Subcutaneous abdominal adipose tissue (tissue), 5 donors: ENCODE measurements at regions not wholly inside any gene's neighbourhood (a gene's known extent, or its start where the extent isn't known, plus 50 kb on each side); places are given as distances from the start of the nearest gene placed in this dataset.
"Not testable (repeated sequence)": the region's sequence is repeated elsewhere in the genome, so short reads cannot be mapped to it uniquely, and the experiment has no call there.

ENCODE experiments used
- H3K27ac ChIP-seq: one replicate; pipeline ENCODE4 v1.7.0; 2013; ENCODE audit warnings: low read depth, mild to moderate bottlenecking, inconsistent platforms, low read length, moderate library complexity
- H3K27me3 ChIP-seq, 5 donors: one replicate each; pipeline ENCODE4 v1.7.0; 2013; ENCODE audit warnings: low read length in 5 of 5, inconsistent platforms in 1 of 5; ENCODE audit not compliant: control insufficient read depth in 5 of 5, insufficient read depth in 4 of 5
- H3K36me3 ChIP-seq, 5 donors: one replicate each; pipeline ENCODE4 v1.7.0; 2013; ENCODE audit warnings: low read length in 5 of 5; ENCODE audit not compliant: control insufficient read depth in 5 of 5, insufficient read depth in 5 of 5
- H3K4me1 ChIP-seq, 5 donors: one replicate each; pipeline ENCODE4 v1.7.0; 2013; ENCODE audit warnings: low read length in 5 of 5, mild to moderate bottlenecking in 3 of 5, moderate library complexity in 1 of 5; ENCODE audit not compliant: control insufficient read depth in 5 of 5, insufficient read depth in 5 of 5
- H3K4me3 ChIP-seq, 5 donors: one replicate each; pipeline ENCODE4 v1.7.0; 2013; ENCODE audit warnings: low read length in 5 of 5, low read depth in 1 of 5
- H3K9ac ChIP-seq, 5 donors: one replicate each; pipeline ENCODE4 v1.7.0; 2013; ENCODE audit warnings: low read length in 5 of 5, mild to moderate bottlenecking in 4 of 5, moderate library complexity in 3 of 5
- H3K9me3 ChIP-seq, 5 donors: one replicate each; pipeline ENCODE4 v1.7.0; 2013; ENCODE audit warnings: low read length in 5 of 5; ENCODE audit not compliant: control insufficient read depth in 5 of 5
- donor health status: healthy.
- donor health status: healthy.
- donor health status: healthy.
- donor health status: healthy.
- donor health status: healthy.

DNA sequence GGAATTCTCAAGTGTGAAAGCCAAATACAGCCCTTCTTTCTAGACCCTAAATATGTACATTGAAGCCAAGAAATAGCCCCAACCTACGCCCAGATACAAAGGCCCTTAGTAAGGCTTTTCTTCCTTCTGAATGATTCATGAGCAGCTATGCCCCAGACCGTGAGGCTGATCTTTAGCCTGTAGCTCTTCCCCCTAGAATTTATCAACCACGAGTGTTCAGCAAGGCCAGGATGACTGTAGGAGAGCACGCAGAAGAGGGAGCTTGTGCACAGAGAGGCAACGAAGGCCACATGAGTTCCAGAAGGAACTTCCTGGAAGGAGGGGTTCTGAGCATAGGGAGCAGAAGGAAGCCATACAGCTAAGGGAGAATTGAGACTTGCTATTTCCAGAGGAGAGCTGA lies 53.0 kb upstream of the HABP2 start:
- Histone ChIP-seq H3K27ac (no peak overlapping the region), H3K27me3 (peaks cover 0 to 2% (median 0%) of the 10 kb centered on the region in 5 donors), H3K36me3 (no peaks in the 10 kb centered on the region), H3K4me1 (peaks cover 0 to 28% (median 20%) of the 10 kb centered on the region in 5 donors), H3K9ac (no peak overlapping the region), H3K9me3 (peaks cover 0 to 3% (median 0%) of the 10 kb centered on the region in 5 donors), H3K4me3 (no peak overlapping the region)

DNA sequence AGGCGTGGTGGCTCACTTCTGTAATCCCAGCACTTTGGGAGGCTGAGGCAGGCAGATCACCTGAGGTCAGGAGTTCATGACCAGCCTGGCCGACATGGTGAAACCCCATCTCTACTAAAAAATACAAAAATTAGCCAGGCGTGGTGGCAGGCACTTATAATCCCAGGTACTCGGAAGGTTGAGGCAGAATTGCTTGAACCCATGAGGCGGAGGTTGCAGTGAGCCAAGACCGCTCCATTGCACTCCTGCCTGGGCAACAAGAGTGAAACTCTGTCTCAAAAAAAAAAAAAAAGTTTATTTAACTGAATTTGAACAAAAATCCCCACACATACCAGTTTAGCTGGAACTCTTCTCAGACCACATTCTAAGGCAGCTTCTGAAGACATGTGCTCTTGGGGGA lies 51.8 kb upstream of the HABP2 start:
- H3K36me3 ChIP-seq, H3K27ac ChIP-seq: not testable (repeated sequence)

More for the DNA sequence above, 51.8 kb upstream of the HABP2 start:
- H3K9ac ChIP-seq, H3K27me3 ChIP-seq, H3K4me3 ChIP-seq, H3K9me3 ChIP-seq: not testable (repeated sequence)
- H3K4me1 ChIP-seq: peaks cover 0 to 21% (median 12%) of the 10 kb centered on the region in 5 donors
